K562 (cell line): ENCODE measurements at regions not wholly inside any gene's neighbourhood (a gene's known extent, or its start where the extent isn't known, plus 50 kb on each side); places are given as distances from the start of the nearest gene placed in this dataset.

Experiments used
- CHD2 ChIP-seq: IDR thresholded peaks from 2 replicates; pipeline ENCODE4 v1.6.1; 2011; ENCODE audit warnings: low read depth, low read length
- EZH2 ChIP-seq: IDR thresholded peaks from 2 replicates; pipeline ENCODE4 v1.6.1; 2012; ENCODE audit warnings: low read depth, mild to moderate bottlenecking, inconsistent platforms, low read length, borderline replicate concordance
- FOXJ3 ChIP-seq: sonication (generic); formaldehyde crosslinking; IDR thresholded peaks from 2 replicates; pipeline ENCODE4 v1.4.0; 2020; ENCODE audit warnings: mild to moderate bottlenecking, missing genetic modification reagents
- IRF2 ChIP-seq: sonication (generic); formaldehyde crosslinking; IDR thresholded peaks from 2 replicates; pipeline ENCODE4 v1.8.1; 2022; ENCODE audit warnings: mild to moderate bottlenecking, missing genetic modification reagents
- MYC ChIP-seq, 2 experiments: fragments of 250-450 bp in 1 of 2; sonication (Bioruptor Pico) in 1 of 2; IDR thresholded peaks; 2 replicates each; pipeline versions ENCODE4 v1.5.1 to v1.6.1; 2012 to 2021; ENCODE audit warnings: low read depth in 2 of 2, borderline replicate concordance in 1 of 2, improper control_type of control experiment in 1 of 2, low read length in 1 of 2, mild to moderate bottlenecking in 1 of 2, moderate library complexity in 1 of 2
- SMARCC2 ChIP-seq: fragments of 450-650 bp; IDR thresholded peaks from 2 replicates; pipeline ENCODE4 v1.6.1; 2017; ENCODE audit warnings: antibody characterized with exemption, moderate library complexity, mild to moderate bottlenecking, low read depth
- ZNF77 ChIP-seq: fragments of 250-450 bp; sonication (Bioruptor Pico); IDR thresholded peaks from 2 replicates; pipeline ENCODE4 v1.5.0; 2020
- TF ChIP-seq, protein P1 (sequence below), 3 experiments: IDR thresholded peaks in 2 of 3; conservative IDR thresholded peaks in 1 of 3; 2 replicates each; pipeline ENCODE4 v1.5.1; 2011 to 2012; ENCODE audit warnings: low read length in 3 of 3, mild to moderate bottlenecking in 3 of 3, control low read depth in 2 of 3, improper control_type of control experiment in 1 of 3, inconsistent platforms in 1 of 3, low read depth in 1 of 3, mixed read lengths in 1 of 3, moderate library complexity in 1 of 3; ENCODE audit not compliant: insufficient read depth in 2 of 3

DNA sequence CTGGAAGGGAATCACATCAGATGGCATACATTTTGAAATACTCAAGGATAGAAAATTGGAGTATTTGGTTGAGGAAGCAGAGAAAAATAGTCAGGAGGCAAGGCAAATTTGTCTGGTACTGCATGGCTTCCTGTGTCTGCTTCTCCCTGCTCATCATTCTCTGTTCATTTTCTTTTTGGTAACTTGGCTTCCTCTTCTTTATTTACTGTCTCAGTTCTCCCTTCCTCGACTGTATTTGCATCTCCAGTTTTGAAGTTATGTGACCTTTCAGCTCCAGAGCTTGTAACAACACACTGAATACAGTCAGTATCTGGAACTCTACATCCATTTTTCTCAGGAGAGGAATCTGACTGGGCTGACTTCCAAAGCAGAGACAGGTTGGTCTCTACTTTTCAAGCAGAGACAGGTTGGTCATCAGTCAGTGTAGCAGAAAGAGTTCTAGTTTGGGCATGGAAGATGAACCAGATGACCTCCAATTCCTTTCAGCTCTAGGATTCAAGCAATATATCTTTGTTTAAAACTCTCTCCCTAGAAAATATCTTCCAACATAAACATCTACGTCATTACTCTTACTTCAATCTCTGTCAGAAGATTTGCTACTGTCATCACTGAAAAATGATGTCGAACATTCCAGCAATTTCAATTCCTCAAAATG is 571.2 kb downstream of the ADGRL2 start:
- TF ChIP-seq IRF2 (CRISPR knock-in tag) (no peak), FOXJ3 (CRISPR knock-in tag) (no peak), ZNF77 (CRISPR knock-in tag) (no peak), CHD2 (no peak), EZH2 (no peak), MYC (IDR thresholded peaks at IDR 0.05; ENCODE audit: low read depth, low read length) (no peak), MYC (CRISPR knock-in tag; IDR thresholded peaks at IDR 0.05; ENCODE audit: borderline replicate concordance, low read depth) (no peak), SMARCC2 (no peak)
- TF ChIP-seq, protein P1, sequence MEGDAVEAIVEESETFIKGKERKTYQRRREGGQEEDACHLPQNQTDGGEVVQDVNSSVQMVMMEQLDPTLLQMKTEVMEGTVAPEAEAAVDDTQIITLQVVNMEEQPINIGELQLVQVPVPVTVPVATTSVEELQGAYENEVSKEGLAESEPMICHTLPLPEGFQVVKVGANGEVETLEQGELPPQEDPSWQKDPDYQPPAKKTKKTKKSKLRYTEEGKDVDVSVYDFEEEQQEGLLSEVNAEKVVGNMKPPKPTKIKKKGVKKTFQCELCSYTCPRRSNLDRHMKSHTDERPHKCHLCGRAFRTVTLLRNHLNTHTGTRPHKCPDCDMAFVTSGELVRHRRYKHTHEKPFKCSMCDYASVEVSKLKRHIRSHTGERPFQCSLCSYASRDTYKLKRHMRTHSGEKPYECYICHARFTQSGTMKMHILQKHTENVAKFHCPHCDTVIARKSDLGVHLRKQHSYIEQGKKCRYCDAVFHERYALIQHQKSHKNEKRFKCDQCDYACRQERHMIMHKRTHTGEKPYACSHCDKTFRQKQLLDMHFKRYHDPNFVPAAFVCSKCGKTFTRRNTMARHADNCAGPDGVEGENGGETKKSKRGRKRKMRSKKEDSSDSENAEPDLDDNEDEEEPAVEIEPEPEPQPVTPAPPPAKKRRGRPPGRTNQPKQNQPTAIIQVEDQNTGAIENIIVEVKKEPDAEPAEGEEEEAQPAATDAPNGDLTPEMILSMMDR (IDR thresholded peaks at IDR 0.05 in 2 of 3, conservative IDR thresholded peaks at IDR 0.05 in 1 of 3; ENCODE audit: insufficient read depth in 2 of 3, low read depth in 1 of 3, low read length in 3 of 3): no peak
